ENCODE measurements at regions not wholly inside any gene's neighbourhood (a gene's known extent, or its start where the extent isn't known, plus 50 kb on each side); places are given as distances from the start of the nearest gene placed in this dataset.

- H3K36me3 Mint-ChIP-seq (ENCODE audit: low read depth): no peaks in the 10 kb centered on the region
- H3K27me3 Mint-ChIP-seq: no peaks in the 10 kb centered on the region
- ChIA-PET CTCF (no interaction called here), POLR2A (interaction anchor here (0.7 kb wide), 1 partner anchor 191 kb away, joined by 3 read pairs; no protein-coding TSS in a partner anchor)
- peaks cover 9% of the 10 kb centered on the region for H3K4me1 Mint-ChIP-seq (ENCODE audit: low read depth)
- no peak overlapping the region for H3K27ac Mint-ChIP-seq
- H3K4me3 Mint-ChIP-seq: no peak overlapping the region
- DNase-seq (no peak), ATAC-seq (no peak)
- no peak for TF ChIP-seq CTCF (IDR thresholded peaks at IDR 0.05)
- H3K9me3 Mint-ChIP-seq: no peaks in the 10 kb centered on the region
- intact Hi-C loops (cut with micrococcal nuclease): no loop called here
Measured at GRCh38 chrX:87901060-87901459, 383.5 kb downstream of the KLHL4 start.

- no peak for ATAC-seq
- H3K27ac Mint-ChIP-seq: no peak overlapping the region
- no peak for DNase-seq
- ChIA-PET CTCF (no interaction called here), POLR2A (no interaction called here)
- H3K4me1 Mint-ChIP-seq (ENCODE audit: low read depth): no peaks in the 10 kb centered on the region
- intact Hi-C loops (cut with micrococcal nuclease): no loop called here
- no peak for TF ChIP-seq CTCF (IDR thresholded peaks at IDR 0.05)
- H3K4me3 Mint-ChIP-seq: no peak overlapping the region
- H3K27me3 Mint-ChIP-seq: no peaks in the 10 kb centered on the region
- H3K36me3 Mint-ChIP-seq (ENCODE audit: low read depth): no peaks in the 10 kb centered on the region
- H3K9me3 Mint-ChIP-seq: peaks cover 2% of the 10 kb centered on the region
Measured at GRCh38 chrX:87914726-87915125, 397.1 kb downstream of the KLHL4 start.

- CTCF ChIA-PET: no interaction called here
Measured at GRCh38 chrX:87924619-87925018, 407.0 kb downstream of the KLHL4 start.

GRCh38 chrX:87941841-87942240, 424.2 kb downstream of the KLHL4 start:
- ATAC-seq (no peak), DNase-seq (no peak)
- H3K27me3 Mint-ChIP-seq: no peaks in the 10 kb centered on the region
- H3K36me3 Mint-ChIP-seq (ENCODE audit: low read depth): no peaks in the 10 kb centered on the region
- TF ChIP-seq CTCF (IDR thresholded peaks at IDR 0.05): no peak
- no peak overlapping the region for H3K4me3 Mint-ChIP-seq
- intact Hi-C loops (cut with micrococcal nuclease): no loop called here
- no peaks in the 10 kb centered on the region for H3K4me1 Mint-ChIP-seq (ENCODE audit: low read depth)
- CTCF ChIA-PET: no interaction called here
- no peak overlapping the region for H3K27ac Mint-ChIP-seq
- POLR2A ChIA-PET: no interaction called here
- no peaks in the 10 kb centered on the region for H3K9me3 Mint-ChIP-seq

More at GRCh38 chrX:87924619-87925018, 407.0 kb downstream of the KLHL4 start:
- H3K27me3 Mint-ChIP-seq: no peaks in the 10 kb centered on the region
- no peak overlapping the region for H3K4me3 Mint-ChIP-seq
- H3K9me3 Mint-ChIP-seq: peaks cover 3% of the 10 kb centered on the region
- intact Hi-C loops (cut with micrococcal nuclease): no loop called here
- ATAC-seq: no peak
- H3K4me1 Mint-ChIP-seq (ENCODE audit: low read depth): no peaks in the 10 kb centered on the region
- no peak overlapping the region for H3K27ac Mint-ChIP-seq
- H3K36me3 Mint-ChIP-seq (ENCODE audit: low read depth): no peaks in the 10 kb centered on the region
- no peak for TF ChIP-seq CTCF (IDR thresholded peaks at IDR 0.05)
- no peak for DNase-seq
- POLR2A ChIA-PET: no interaction called here

GRCh38 chrX:87961471-87961870, 443.9 kb downstream of the KLHL4 start:
- no peak overlapping the region for H3K4me3 Mint-ChIP-seq
- H3K4me1 Mint-ChIP-seq (ENCODE audit: low read depth): no peaks in the 10 kb centered on the region
- no peaks in the 10 kb centered on the region for H3K9me3 Mint-ChIP-seq
- H3K27ac Mint-ChIP-seq: no peak overlapping the region
- intact Hi-C loops (cut with micrococcal nuclease): no loop called here
- H3K27me3 Mint-ChIP-seq: no peaks in the 10 kb centered on the region
- no peak for TF ChIP-seq CTCF (IDR thresholded peaks at IDR 0.05)
- ATAC-seq: no peak
- DNase-seq: no peak
- ChIA-PET CTCF (no interaction called here), POLR2A (no interaction called here)
- H3K36me3 Mint-ChIP-seq (ENCODE audit: low read depth): no peaks in the 10 kb centered on the region

Data from activated CD8-positive, alpha-beta T cell treated with anti-CD3 and anti-CD28 coated beads for 36 hours (primary cell).